22Rv1 (cell line): ENCODE measurements at regions not wholly inside any gene's neighbourhood (a gene's known extent, or its start where the extent isn't known, plus 50 kb on each side); places are given as distances from the start of the nearest gene placed in this dataset.

Experiments
- H3K27ac ChIP-seq: fragments of 450-650 bp; 2 replicates; pipeline ENCODE4 v1.5.1; 2017
- CTCF ChIP-seq: fragments of 450-650 bp; IDR thresholded peaks from 2 replicates; pipeline ENCODE4 v1.5.1; 2017; ENCODE audit warnings: mild to moderate bottlenecking
- ZFX ChIP-seq: fragments of 450-650 bp; IDR thresholded peaks from 2 replicates; pipeline ENCODE4 v1.6.1; 2017; ENCODE audit warnings: antibody characterized with exemption, borderline replicate concordance

- TF ChIP-seq CTCF (no peak), ZFX (no peak)
- H3K27ac ChIP-seq, result no peak overlapping the region
These were observed 157.3 kb upstream of the LRRN1 start for GRCh38 chr3:3641877-3642455.

DNA sequence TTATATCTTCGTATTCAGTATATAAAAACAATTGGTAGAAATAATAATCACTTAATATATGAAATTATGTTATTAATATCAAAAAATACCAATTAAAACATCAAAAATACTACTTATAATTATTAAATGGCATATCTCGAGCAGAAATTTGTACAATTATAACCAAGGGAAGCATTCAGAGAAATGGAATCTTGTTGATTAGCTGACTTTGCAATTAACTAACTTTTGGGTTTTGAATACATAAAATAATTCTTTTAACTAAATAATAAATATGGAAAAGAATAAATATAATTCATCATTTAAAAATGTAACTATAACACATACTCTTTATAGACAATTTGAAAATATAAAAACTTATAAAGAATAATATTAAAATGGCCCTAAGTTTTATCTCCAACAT lies 160.2 kb upstream of the LRRN1 start:
- TF ChIP-seq ZFX (no peak), CTCF (no peak)
- H3K27ac ChIP-seq, result no peak overlapping the region

- TF ChIP-seq CTCF (no peak), ZFX (no peak)
- H3K27ac ChIP-seq, result peak overlapping the region; percentile 82
These were observed 162.4 kb upstream of the LRRN1 start for GRCh38 chr3:3636815-3637214.

DNA sequence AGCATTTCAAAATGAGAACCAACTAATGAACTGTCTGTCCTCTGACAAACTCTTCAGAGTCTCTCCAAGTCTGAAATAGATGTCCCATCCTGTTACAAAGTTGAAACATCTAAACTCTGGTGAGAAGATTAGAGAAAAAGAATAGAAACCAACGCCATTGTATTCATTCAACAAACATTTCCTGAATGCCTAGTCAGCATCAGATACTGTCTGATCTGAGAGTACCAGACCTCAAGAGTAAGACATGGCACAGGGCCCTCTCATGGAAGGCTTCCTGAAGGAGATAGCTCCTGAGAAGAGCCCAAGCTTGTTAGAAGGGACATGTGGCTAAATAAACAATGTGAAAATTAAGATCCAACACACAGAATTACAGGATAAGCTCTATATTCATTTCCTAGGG lies 164.1 kb upstream of the LRRN1 start:
- no peak overlapping the region for H3K27ac ChIP-seq
- TF ChIP-seq ZFX, result no peak
- TF ChIP-seq CTCF, result no peak

GRCh38 chr3:3634326-3634725 lies 164.9 kb upstream of the LRRN1 start:
- no peak overlapping the region for H3K27ac ChIP-seq
- TF ChIP-seq CTCF (no peak), ZFX (no peak)

- TF ChIP-seq CTCF (no peak), ZFX (no peak)
- no peak overlapping the region for H3K27ac ChIP-seq
These were observed 165.5 kb upstream of the LRRN1 start for GRCh38 chr3:3633761-3634160.

- no peak overlapping the region for H3K27ac ChIP-seq
- no peak for TF ChIP-seq ZFX
- TF ChIP-seq CTCF, result no peak
These were observed 166.8 kb upstream of the LRRN1 start for GRCh38 chr3:3632449-3632848.
